ENCODE measurements at regions not wholly inside any gene's neighbourhood (a gene's known extent, or its start where the extent isn't known, plus 50 kb on each side); places are given as distances from the start of the nearest gene placed in this dataset.

DNA sequence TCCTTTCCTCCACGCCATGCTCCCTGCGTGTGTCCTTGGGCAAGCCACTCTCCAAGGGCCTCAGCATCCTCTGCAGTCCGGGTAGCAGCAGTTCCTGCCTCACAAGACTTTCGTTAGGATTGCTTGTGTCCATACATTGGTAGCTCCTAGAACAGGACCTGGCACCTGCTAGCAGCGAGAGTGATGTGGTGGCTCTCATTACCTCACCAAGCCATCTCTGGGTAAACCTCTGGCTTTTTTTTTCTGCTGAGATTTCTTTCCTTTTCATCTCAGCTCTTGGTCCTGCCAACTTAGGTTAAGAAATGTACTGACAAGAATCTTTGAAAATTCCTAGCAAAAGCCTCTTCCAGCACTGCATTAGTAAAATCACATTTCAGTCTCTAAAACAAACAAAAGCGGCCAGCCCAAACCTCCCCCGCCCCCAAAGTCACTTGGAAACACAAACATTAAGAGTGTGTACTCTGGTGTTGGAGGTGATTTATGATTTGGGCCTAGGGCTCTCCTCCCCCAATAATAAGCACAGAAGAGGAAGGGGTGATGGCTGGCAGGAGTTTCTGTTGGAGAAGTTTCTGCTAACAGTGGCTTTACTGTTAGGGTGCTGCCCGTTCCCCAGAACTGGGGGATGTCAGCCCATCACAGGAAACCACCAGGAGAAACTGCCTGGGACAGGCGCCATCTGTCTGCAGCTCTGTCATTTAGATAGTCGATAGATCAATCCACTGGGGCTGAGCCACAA is 199.2 kb downstream of the CD83 start:
- H3K79me2 ChIP-seq (ENCODE audit: low read depth) = no peaks in the 10 kb centered on the region
- DNase-seq = no peak
- no peak overlapping the region for H3K4me3 ChIP-seq
- no peak overlapping the region for H2AFZ ChIP-seq
- no TSS peak for BruUV-seq (replicated peaks)
- no peak overlapping the region for H3K4me2 ChIP-seq
- intact Hi-C loops (cut with micrococcal nuclease; ENCODE audit: unreplicated experiment) = no loop called here
- no peaks in the 10 kb centered on the region for H3K9me2 ChIP-seq (ENCODE audit: insufficient read depth)
- no peaks in the 10 kb centered on the region for H3K36me3 ChIP-seq (ENCODE audit: low read depth)
- H3K27ac ChIP-seq = no peak overlapping the region
- no peaks in the 10 kb centered on the region for H3K27me3 ChIP-seq (ENCODE audit: insufficient read depth, low read depth)
- ChIA-PET CTCF (no interaction called here), POLR2A (ENCODE audit: unreplicated experiment) (interaction anchor here (0.6 kb wide), 2 partner anchors 46 to 385 kb away, joined by 4 to 10 read pairs; no protein-coding TSS in a partner anchor)
- no peaks in the 10 kb centered on the region for H3F3A ChIP-seq (ENCODE audit: insufficient read depth, low read depth)
- H3K9me3 ChIP-seq (ENCODE audit: insufficient read depth, low read depth) = no peaks in the 10 kb centered on the region
- H4K20me1 ChIP-seq (ENCODE audit: insufficient read depth) = no peaks in the 10 kb centered on the region
- TF ChIP-seq, protein P1, sequence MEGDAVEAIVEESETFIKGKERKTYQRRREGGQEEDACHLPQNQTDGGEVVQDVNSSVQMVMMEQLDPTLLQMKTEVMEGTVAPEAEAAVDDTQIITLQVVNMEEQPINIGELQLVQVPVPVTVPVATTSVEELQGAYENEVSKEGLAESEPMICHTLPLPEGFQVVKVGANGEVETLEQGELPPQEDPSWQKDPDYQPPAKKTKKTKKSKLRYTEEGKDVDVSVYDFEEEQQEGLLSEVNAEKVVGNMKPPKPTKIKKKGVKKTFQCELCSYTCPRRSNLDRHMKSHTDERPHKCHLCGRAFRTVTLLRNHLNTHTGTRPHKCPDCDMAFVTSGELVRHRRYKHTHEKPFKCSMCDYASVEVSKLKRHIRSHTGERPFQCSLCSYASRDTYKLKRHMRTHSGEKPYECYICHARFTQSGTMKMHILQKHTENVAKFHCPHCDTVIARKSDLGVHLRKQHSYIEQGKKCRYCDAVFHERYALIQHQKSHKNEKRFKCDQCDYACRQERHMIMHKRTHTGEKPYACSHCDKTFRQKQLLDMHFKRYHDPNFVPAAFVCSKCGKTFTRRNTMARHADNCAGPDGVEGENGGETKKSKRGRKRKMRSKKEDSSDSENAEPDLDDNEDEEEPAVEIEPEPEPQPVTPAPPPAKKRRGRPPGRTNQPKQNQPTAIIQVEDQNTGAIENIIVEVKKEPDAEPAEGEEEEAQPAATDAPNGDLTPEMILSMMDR (conservative IDR thresholded peaks at IDR 0.05) = no peak
- no peak for TF ChIP-seq EZH2 (IDR thresholded peaks at IDR 0.05; ENCODE audit: low read depth)
- no peaks in the 10 kb centered on the region for H3K4me1 ChIP-seq (replicated peaks; ENCODE audit: insufficient read depth)

DNA sequence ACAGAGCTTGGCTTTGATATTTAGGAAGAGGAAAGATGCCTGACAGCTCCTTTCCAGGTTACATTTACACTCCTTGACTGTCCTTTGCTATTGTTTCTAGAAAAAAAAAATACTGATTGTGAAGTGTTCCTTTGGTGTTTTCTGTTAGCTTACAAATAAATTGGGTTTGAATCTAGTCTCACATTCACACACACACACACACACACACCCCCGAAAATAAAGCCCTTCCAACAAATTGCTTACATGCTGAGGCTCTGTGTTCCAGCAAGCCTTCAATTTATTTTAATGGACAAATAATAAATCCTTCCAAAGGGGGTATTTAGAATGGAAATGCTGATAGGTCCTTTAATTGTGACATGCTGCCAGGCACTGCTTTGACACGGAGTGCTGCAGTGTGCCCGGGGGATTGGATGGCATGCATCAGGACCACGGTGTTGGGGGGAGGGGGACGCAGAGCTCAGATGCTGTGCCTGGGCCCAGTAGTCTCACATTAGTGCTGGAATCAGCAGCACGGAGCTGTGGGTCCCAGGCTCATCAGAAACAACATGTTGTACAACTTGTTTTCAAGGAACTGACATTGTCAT is 199.9 kb downstream of the CD83 start:
- intact Hi-C loops (cut with micrococcal nuclease; ENCODE audit: unreplicated experiment) = no loop called here
- Histone ChIP-seq H3F3A (ENCODE audit: insufficient read depth, low read depth) (no peaks in the 10 kb centered on the region), H2AFZ (no peak overlapping the region), H3K4me2 (no peak overlapping the region), H3K9me3 (ENCODE audit: insufficient read depth, low read depth) (no peaks in the 10 kb centered on the region), H3K4me1 (replicated peaks; ENCODE audit: insufficient read depth) (no peaks in the 10 kb centered on the region), H3K79me2 (ENCODE audit: low read depth) (no peaks in the 10 kb centered on the region), H3K27ac (no peak overlapping the region), H3K9me2 (ENCODE audit: insufficient read depth) (no peaks in the 10 kb centered on the region), H3K27me3 (ENCODE audit: insufficient read depth, low read depth) (no peaks in the 10 kb centered on the region), H3K4me3 (no peak overlapping the region), H4K20me1 (ENCODE audit: insufficient read depth) (no peaks in the 10 kb centered on the region), H3K36me3 (ENCODE audit: low read depth) (no peaks in the 10 kb centered on the region)
- no TSS peak for BruUV-seq (replicated peaks)
- no peak for TF ChIP-seq EZH2 (IDR thresholded peaks at IDR 0.05; ENCODE audit: low read depth)
- TF ChIP-seq, protein P1 (conservative IDR thresholded peaks at IDR 0.05) = no peak
- DNase-seq = no peak
- ChIA-PET CTCF (no interaction called here), POLR2A (ENCODE audit: unreplicated experiment) (no interaction called here)

DNA sequence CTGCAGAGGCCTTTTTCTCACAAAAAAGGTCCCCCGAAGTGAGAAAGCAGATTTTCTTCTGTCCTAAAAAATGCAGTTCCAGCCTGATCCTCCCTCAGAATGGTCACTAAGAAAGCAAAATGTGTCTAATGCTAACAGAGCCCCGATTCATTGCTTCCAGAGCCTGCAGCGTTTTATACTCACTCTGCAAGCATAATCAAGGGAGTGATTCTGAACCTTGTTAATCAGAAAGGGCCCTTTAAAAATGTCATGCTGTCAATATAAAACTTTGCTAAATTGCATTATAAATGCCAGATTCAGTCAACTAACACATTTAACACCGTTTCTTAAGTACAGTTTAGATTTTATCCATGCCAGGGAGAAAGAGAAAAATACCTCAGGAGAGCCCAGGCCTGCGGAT is 202.8 kb downstream of the CD83 start:
- Histone ChIP-seq H2AFZ (no peak overlapping the region), H4K20me1 (ENCODE audit: insufficient read depth) (no peaks in the 10 kb centered on the region), H3K36me3 (ENCODE audit: low read depth) (no peaks in the 10 kb centered on the region), H3K9me2 (ENCODE audit: insufficient read depth) (no peaks in the 10 kb centered on the region), H3K27me3 (ENCODE audit: insufficient read depth, low read depth) (no peaks in the 10 kb centered on the region), H3K4me2 (no peak overlapping the region), H3K4me3 (no peak overlapping the region), H3K9me3 (ENCODE audit: insufficient read depth, low read depth) (no peaks in the 10 kb centered on the region), H3K27ac (no peak overlapping the region), H3F3A (ENCODE audit: insufficient read depth, low read depth) (no peaks in the 10 kb centered on the region), H3K79me2 (ENCODE audit: low read depth) (no peaks in the 10 kb centered on the region), H3K4me1 (replicated peaks; ENCODE audit: insufficient read depth) (no peaks in the 10 kb centered on the region)
- no peak for DNase-seq
- TF ChIP-seq, protein P1 (conservative IDR thresholded peaks at IDR 0.05) = no peak
- TF ChIP-seq EZH2 (IDR thresholded peaks at IDR 0.05; ENCODE audit: low read depth) = no peak
- CTCF ChIA-PET = interaction anchor here (0.6 kb wide), 1 partner anchor 68 kb away, joined by 3 read pairs; no protein-coding TSS in a partner anchor
- BruUV-seq (replicated peaks) = no TSS peak
- intact Hi-C loops (cut with micrococcal nuclease; ENCODE audit: unreplicated experiment) = no loop called here
- POLR2A ChIA-PET (ENCODE audit: unreplicated experiment) = interaction anchor here (0.6 kb wide), 1 partner anchor 1332 kb away, joined by 4 read pairs; no protein-coding TSS in a partner anchor
